ENCODE measurements at regions not wholly inside any gene's neighbourhood (a gene's known extent, or its start where the extent isn't known, plus 50 kb on each side); places are given as distances from the start of the nearest gene placed in this dataset.

DNA sequence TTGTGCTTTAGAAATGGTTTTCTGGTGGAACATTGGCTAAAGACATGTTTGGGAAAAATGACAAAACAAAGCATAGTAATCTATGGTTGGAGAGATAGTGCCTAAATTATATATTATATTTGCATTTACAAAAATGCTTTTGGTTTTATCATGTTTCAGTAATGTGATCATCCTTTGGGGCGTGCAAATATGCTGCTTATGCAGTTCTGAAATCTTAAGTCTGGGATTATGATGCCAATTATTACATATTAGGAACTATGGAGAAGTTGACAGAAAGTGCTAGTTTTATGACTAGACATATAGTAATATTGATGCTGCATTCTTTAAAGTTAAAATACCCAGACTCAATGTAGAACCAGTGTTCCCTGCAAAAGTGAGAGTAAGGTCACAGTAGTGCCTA is 655.0 kb downstream of the METTL15 start:
- H3K4me1 ChIP-seq: no peaks in the 10 kb centered on the region

DNA sequence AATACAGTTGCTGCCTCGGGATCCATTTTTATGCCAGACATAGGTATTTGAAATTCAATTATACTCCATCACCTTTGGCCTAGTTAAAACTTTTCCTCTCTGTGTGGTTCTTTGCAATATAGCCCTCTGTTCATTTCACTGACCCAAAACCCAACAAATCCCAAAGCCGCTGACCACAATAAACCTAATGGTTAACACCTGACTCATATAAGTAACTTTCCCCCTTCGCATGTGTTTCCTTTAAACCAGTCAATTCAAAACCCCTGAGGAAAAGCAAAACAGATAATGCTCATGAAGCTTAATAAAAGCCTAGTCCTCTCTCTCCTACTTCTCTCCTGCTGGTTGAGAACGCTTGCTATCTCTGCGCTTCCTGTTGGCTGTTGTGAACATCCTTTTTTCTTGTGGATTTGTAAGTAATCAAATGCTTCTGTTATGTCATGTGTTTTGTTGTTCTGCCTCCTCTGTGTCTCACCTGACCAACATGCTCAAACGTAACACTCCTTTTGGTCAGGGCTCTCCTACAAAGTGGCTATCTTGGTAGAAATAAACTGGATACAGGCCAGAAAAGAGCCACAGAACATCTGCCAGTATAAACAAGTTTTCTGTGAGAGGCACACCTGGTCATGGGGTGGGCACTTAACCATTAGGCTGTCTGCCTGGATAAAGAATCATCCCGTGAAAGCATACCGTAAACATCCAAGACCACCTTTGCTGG is 652.6 kb downstream of the METTL15 start:
- Histone ChIP-seq H3K36me3 (ENCODE audit: insufficient read depth in 1 of 2, low read depth in 1 of 2) (no peaks in the 10 kb centered on the region), H3K4me3 (no peak overlapping the region), H3K27me3 (ENCODE audit: insufficient read depth in 3 of 3, low read length in 2 of 3) (no peaks in the 10 kb centered on the region), H3K9me3 (no peaks in the 10 kb centered on the region), H3K27ac (no peak overlapping the region), H3K4me1 (no peaks in the 10 kb centered on the region)
- intact Hi-C loops (cut with DNase I): no loop called here
- DNase-seq (no peak), ATAC-seq (no peak)
- WGBS, 3 donors: 76 to 80% (median 78%) methylated on average over 8 of the region's 8 CpGs
- TF ChIP-seq, protein P1, sequence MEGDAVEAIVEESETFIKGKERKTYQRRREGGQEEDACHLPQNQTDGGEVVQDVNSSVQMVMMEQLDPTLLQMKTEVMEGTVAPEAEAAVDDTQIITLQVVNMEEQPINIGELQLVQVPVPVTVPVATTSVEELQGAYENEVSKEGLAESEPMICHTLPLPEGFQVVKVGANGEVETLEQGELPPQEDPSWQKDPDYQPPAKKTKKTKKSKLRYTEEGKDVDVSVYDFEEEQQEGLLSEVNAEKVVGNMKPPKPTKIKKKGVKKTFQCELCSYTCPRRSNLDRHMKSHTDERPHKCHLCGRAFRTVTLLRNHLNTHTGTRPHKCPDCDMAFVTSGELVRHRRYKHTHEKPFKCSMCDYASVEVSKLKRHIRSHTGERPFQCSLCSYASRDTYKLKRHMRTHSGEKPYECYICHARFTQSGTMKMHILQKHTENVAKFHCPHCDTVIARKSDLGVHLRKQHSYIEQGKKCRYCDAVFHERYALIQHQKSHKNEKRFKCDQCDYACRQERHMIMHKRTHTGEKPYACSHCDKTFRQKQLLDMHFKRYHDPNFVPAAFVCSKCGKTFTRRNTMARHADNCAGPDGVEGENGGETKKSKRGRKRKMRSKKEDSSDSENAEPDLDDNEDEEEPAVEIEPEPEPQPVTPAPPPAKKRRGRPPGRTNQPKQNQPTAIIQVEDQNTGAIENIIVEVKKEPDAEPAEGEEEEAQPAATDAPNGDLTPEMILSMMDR (IDR thresholded peaks at IDR 0.05): no peak

More for the DNA sequence above, 655.0 kb downstream of the METTL15 start:
- Histone ChIP-seq H3K9me3 (no peaks in the 10 kb centered on the region), H3K36me3 (ENCODE audit: insufficient read depth in 1 of 2, low read depth in 1 of 2) (no peaks in the 10 kb centered on the region), H3K4me3 (no peak overlapping the region), H3K27me3 (ENCODE audit: insufficient read depth in 3 of 3, low read length in 2 of 3) (no peaks in the 10 kb centered on the region), H3K27ac (no peak overlapping the region)
- DNase-seq (no peak), ATAC-seq (no peak)
- intact Hi-C loops (cut with DNase I): no loop called here
- TF ChIP-seq, protein P1 (IDR thresholded peaks at IDR 0.05): no peak
- WGBS, 3 donors: 32 to 57% (median 43%) methylated on average over 1 of the region's 1 CpG

DNA sequence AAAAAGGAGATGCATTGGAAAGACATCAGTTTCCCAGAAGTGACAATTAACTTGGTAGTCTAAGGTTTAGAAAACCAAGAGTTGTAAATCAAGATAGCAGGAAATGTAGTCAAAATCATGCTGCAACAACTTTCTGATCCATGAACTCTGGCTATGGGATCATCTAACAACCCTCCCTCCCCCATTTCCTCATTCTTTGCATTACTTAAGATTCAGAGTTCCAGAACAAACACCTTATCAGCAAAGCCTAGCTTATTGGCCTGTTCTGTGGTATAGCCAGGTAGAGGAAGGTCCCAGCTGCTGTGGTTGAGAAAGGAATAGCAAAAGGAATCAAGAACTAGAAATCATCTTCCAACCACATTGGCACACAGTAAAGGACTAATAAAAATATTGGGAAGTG is 651.1 kb downstream of the METTL15 start:
- no peak overlapping the region for H3K4me3 ChIP-seq
- no peak overlapping the region for H3K27ac ChIP-seq
- TF ChIP-seq, protein P1 (IDR thresholded peaks at IDR 0.05): no peak
- no peak for ATAC-seq
- no peak for DNase-seq
- intact Hi-C loops (cut with DNase I): no loop called here
- H3K9me3 ChIP-seq: no peaks in the 10 kb centered on the region
- no peaks in the 10 kb centered on the region for H3K4me1 ChIP-seq
- H3K27me3 ChIP-seq (ENCODE audit: insufficient read depth in 3 of 3, low read length in 2 of 3): no peaks in the 10 kb centered on the region
- H3K36me3 ChIP-seq (ENCODE audit: insufficient read depth in 1 of 2, low read depth in 1 of 2): no peaks in the 10 kb centered on the region

DNA sequence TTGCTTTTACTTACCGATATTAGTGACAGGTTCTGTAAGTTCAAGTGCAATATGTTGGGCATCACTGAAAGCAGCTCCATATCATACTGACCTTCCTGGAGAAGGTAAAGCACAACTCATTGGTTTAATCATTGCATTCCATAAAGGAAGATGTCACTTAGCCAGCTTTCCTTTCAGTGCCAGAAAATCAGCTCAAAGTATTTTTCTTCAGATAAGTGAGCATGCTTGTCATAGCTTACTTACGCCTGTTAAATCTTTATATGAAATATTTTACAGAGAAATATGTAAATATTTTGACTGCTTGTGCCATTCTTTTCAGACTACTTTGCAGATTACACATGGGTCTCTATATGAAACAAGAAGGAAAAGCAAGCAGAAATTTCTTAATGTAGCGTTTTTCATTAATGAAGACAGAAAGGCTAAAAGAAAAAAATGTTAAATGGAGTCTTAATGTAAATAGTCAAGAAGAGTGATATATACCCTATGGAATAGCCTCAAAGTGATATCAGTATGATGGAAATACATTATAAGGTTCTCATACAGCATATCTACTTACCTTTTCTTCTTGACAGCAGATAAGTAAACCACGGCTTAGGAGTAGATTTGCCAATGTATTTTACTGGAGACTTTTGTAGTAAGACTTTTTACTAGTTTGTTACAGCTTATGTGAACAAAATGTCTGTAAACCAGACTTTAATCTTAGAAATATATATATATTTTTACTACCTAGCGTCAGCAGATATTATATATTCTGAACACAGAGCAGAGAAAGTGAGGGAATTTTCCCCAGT is 649.7 kb downstream of the METTL15 start:
- no peaks in the 10 kb centered on the region for H3K4me1 ChIP-seq
- ATAC-seq: no peak
- no peaks in the 10 kb centered on the region for H3K36me3 ChIP-seq (ENCODE audit: insufficient read depth in 1 of 2, low read depth in 1 of 2)
- intact Hi-C loops (cut with DNase I): no loop called here
- H3K27me3 ChIP-seq (ENCODE audit: insufficient read depth in 3 of 3, low read length in 2 of 3): no peaks in the 10 kb centered on the region
- no peak overlapping the region for H3K27ac ChIP-seq
- DNase-seq: no peak
- WGBS, 3 donors: 80 to 84% (median 82%) methylated on average over 5 of the region's 5 CpGs
- TF ChIP-seq, protein P1 (IDR thresholded peaks at IDR 0.05): no peak
- no peak overlapping the region for H3K4me3 ChIP-seq
- no peaks in the 10 kb centered on the region for H3K9me3 ChIP-seq

Data from psoas muscle (tissue), 7 donors.